GM19025 (cell line): ENCODE measurements at regions not wholly inside any gene's neighbourhood (a gene's known extent, or its start where the extent isn't known, plus 50 kb on each side); places are given as distances from the start of the nearest gene placed in this dataset.
"Not testable (repeated sequence)": the region's sequence is repeated elsewhere in the genome, so short reads cannot be mapped to it uniquely, and the experiment has no call there.

Experiments used
- ATAC-seq: cut with Tn5 transposase; IDR thresholded peaks from one replicate; pipeline ENCODE4 v1.9.1; 2021; ENCODE audit warnings: mild to moderate bottlenecking, low read depth, moderate library complexity; ENCODE audit not compliant: unreplicated experiment

GRCh38 chr1:213324859-213325258 is 273.8 kb downstream of the RPS6KC1 start:
- ATAC-seq, result no peak

GRCh38 chr1:213325482-213325881 is 274.4 kb downstream of the RPS6KC1 start:
- ATAC-seq, result no peak

- no peak for ATAC-seq
Observed at GRCh38 chr1:213326281-213327016, 275.4 kb downstream of the RPS6KC1 start.

- ATAC-seq, result no peak
Observed at GRCh38 chr1:213327017-213327667, 276.1 kb downstream of the RPS6KC1 start.

- ATAC-seq, result no peak
Observed at GRCh38 chr1:213329406-213330008, 278.5 kb downstream of the RPS6KC1 start.

- ATAC-seq, result no peak
Observed at GRCh38 chr1:213330281-213330680, 279.2 kb downstream of the RPS6KC1 start.

- no peak for ATAC-seq
Observed at GRCh38 chr1:213331631-213332175, 280.7 kb downstream of the RPS6KC1 start.

GRCh38 chr1:213332491-213332890 is 281.4 kb downstream of the RPS6KC1 start:
- ATAC-seq, result no peak

- no peak for ATAC-seq
Observed at GRCh38 chr1:213333121-213333520, 282.1 kb downstream of the RPS6KC1 start.

GRCh38 chr1:213335084-213335483 is 284.0 kb downstream of the RPS6KC1 start:
- ATAC-seq, result no peak

- no peak for ATAC-seq
Observed at GRCh38 chr1:213337025-213337678, 286.1 kb downstream of the RPS6KC1 start.

GRCh38 chr1:213340593-213340992 is 289.6 kb downstream of the RPS6KC1 start:
- no peak for ATAC-seq

- ATAC-seq, result no peak
Observed at GRCh38 chr1:213345621-213346020, 294.6 kb downstream of the RPS6KC1 start.

GRCh38 chr1:213357403-213357802 is 306.4 kb downstream of the RPS6KC1 start:
- ATAC-seq, result no peak

GRCh38 chr1:213358368-213358767 is 307.3 kb downstream of the RPS6KC1 start:
- not testable (repeated sequence) for ATAC-seq

GRCh38 chr1:213362598-213362997 is 311.6 kb downstream of the RPS6KC1 start:
- ATAC-seq, result no peak

- ATAC-seq, result no peak
Observed at GRCh38 chr1:213366141-213366831, 315.2 kb downstream of the RPS6KC1 start.

- ATAC-seq, result no peak
Observed at GRCh38 chr1:213369465-213369864, 318.4 kb downstream of the RPS6KC1 start.

- no peak for ATAC-seq
Observed at GRCh38 chr1:213370523-213370922, 319.5 kb downstream of the RPS6KC1 start.

GRCh38 chr1:213371525-213371846 is 320.4 kb downstream of the RPS6KC1 start:
- ATAC-seq, result no peak
